Kidney tubule cell (primary cell): ENCODE measurements at regions not wholly inside any gene's neighbourhood (a gene's known extent, or its start where the extent isn't known, plus 50 kb on each side); places are given as distances from the start of the nearest gene placed in this dataset.

ENCODE experiments used
- DNase-seq: peaks from one replicate; pipeline ENCODE4 v3.0.0-alpha.2; 2018; ENCODE audit warnings: low spot score

DNA sequence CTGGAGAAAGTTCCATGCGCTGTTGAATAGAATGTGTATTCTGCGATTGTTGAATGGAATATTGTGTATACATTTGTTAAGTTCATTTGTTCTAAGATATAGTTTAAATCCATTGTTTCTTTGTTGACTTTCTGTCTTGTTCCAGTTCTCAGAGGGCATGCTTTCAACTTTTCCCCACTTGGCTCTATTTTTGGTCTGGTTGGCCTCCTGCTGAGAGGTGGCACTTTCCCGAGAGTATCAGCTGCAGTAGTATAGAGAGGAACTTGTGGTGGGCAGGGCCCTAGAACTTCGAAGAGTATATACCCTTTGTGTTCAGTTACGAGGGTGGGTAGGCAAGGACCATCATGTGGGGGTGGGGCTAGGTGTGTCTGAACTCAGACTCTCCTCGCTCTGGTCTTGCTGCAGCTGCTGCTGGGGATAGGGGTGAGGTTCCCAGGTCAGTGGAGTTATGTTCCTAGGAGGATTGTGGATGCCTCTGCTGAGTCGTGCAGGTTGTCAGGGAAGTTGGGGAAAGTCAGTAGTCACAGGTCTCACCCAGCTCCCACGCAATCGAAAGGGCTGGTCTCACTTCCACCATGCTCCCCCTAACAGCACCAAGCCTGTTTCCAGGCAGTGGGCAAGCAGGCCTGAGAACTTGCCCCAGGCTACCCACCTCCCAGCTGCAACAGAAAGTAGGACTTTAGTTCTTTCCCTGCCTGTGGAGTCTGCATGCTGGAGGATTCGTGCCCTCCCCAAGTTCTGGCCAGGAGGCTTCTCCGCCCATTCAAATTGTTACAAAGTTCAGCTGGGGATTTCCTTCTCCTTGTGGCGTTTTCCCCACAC, 118.9 kb upstream of the SSTR4 start:
- DNase-seq = no peak

DNA sequence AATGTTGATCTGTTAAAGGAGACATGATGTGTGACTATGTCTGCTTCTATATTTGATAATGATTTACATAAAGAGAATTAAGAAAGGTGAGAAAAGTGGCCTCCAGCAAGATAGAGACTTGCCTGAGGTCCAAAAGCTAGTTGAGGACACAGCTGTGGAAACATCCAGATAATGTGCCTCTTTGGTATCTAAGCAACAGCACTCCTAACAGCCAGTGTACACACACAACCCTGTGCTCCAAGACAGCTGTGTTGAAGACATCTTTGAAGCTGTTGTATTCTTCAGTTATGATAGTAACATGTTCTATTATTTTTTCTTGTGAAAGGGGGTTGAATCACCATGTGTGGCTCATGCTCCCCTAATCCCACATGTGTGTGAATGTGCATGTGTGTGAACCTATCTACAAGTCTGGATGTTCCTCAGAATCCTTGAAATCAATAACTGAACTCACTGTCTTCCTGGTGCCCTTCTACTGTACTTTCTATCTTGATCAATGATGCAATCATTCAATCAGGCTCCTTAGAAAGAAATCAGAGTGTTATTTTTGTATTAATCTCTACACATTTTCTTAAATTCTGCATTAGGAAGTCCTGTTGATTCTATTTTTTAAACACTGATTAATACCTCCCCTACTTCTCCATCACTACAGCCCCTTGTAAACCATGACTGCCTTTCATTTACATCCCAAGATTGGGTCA, 116.7 kb upstream of the SSTR4 start:
- DNase-seq = no peak

DNA sequence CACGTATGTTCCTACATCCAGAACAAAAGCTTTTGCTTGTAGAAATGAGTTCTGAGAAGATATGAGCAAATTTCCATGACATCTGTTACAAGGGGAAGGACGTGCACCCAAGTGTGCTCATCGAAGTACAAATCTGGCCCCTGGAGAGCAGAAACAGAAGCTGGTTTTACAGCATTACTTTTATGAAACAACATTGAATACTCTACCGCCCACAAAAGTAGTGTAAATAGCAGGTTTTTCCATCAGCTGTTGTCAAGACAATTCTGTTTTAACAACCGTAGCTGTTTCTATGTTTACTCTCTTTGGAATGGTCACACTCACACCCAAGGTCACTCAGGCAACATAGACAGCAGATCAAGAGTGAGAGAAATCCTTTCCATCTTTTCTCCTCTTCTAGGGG, 114.2 kb upstream of the SSTR4 start:
- no peak for DNase-seq

DNA sequence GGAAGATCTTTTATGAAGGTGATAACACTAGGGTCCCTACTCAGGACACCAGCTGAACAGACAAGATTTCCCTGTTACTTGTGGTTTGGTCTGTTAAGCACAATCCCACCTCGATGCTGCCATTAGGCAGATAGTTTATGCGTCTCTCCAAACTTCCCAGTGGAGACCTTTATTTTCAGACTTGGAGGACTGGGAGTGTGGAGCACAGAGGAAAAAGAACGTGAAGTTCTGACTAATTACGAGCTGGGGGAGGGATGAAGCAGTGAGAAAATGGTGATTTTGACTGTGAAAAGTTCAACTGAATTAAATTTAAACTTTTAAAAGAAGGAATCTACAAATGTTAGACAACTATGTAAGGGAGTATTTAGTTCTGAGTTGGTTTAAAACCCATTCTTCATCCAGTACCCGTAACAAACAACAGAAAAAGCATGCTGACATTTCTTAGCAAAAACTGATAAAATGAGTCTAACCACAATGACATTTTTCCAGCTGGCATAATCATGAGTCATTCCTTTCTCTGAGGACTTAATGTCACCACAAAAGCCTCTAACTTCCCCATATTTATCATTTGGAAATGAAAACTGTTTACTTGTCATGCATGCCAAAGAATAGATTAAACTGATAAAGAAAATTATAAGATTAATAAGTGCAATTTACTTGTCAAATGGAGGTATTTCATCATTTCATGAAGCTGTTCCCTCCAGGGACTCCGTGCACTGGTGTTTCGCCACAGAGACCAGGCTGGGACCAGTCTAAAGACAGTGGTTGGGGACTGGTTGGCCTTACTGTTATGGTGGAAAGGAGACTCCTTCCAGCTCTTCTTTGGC, 113.3 kb upstream of the SSTR4 start:
- peak; percentile 62 for DNase-seq

DNA sequence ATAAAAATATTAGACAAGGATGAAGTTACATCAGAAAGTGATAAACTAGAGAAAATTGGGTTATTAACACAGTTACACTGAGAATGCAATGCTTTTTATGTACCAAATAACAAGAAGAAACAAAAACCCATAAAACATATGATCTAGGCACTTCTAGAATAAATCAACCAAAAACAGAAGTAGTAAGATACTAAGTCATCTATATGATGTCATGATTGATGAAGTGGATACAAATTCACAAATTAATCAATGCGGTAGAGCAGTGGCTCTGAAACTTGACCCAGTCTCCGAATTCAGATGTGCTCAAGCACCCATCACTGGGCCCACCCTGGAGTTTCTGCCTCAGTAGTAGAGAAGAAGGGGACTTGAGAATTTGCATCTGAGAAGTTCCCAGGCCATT, 112.1 kb upstream of the SSTR4 start:
- DNase-seq = no peak

DNA sequence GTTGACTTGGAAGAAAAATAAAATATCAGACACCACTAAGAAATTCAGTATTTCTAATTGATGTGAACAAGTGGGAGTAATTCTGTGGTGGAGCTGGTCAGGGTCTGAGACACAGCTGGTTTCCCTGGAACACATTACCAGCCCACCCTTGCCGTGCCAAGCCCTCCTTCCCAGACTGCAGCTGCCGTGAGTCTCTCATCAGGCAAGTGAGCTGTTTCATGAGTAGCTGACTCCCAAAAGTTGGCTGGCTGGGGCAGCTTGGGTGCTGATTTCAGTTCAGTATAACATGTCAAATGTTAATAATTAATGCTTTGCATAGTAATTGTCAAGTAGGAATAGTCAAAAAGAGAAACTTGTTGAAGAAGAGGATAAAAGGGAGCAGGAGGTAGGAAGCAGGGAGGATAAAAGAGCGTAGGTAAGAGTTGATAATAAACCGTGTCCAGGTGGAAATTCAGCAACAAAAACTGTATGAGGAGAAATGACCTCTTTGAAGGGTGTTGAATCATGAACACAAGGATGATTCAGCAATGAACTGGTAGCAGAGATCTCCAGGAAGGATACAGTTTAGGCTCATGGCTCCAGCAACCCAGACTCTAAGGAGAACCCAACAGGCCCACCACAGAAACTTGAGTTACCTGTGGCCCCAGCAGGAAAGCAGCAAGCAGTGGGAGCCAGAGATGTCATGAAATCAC, 110.9 kb upstream of the SSTR4 start:
- DNase-seq = peak; percentile 23

DNA sequence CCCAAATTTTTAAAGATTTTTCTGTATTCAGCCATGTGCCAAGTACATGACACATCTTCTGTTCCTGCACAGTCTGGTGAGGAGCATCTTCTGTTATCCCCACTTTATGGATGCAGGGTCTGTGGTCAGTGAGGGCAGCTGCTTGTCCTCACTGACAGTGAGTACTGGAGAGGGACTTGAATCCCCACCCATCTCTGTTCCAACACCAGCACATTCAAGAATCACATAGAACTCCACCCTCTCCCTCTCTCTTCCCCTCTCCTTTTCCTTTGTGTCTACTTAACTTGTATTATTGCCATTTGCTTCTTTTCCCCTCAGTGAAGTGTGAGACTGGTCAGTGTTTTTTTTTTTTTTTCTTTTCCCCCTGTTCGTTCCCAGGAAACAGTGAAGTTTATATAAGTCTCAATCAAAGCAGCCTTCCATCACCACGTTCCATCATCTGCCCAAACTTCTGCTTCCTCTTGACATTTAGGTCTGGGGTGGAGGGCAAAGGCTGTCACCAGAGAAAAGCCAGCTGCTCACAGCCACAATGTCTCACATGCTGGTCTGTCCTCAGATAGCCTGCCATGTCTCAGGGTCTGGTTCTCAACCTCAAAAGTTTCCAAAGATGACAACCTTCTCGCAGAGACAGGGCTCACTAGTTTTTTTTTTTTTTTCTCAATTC, 110.0 kb upstream of the SSTR4 start:
- no peak for DNase-seq

DNA sequence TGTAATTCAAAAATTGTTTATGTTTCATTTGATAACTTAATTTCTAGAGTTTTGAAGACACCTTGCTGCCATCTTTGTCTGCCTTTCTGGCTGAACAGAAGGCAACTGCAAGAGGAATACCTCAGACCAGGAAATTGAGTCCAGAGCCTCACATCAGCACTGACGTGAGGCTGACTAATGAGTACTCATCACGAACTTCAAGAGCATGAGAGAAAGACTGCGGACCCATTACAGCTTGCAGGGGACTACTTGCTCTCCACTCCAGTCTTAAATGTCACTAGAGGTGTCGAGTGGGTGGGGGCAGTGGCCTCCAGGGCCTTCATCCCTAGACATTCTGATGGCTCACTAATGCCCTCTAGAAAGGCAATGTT, 109.5 kb upstream of the SSTR4 start:
- no peak for DNase-seq

DNA sequence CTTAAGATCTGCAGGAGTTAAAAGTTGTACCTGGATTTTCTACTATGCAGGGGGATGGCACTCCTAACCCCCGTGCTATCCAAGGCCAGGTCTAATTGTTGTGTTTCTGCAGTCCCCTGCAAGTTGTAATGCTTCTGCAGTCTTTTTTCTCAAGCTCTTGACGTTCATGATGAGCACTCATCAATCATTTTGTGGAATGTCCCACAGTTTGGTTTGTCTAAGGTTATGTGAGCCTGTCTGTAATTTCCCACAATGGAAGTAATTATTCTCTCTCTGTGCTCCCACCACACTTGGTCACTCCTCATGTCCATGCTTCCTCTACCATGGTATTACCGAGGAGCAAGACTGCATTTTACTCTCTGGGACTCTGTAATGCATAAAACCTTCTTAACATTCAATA, 107.6 kb upstream of the SSTR4 start:
- DNase-seq = no peak

DNA sequence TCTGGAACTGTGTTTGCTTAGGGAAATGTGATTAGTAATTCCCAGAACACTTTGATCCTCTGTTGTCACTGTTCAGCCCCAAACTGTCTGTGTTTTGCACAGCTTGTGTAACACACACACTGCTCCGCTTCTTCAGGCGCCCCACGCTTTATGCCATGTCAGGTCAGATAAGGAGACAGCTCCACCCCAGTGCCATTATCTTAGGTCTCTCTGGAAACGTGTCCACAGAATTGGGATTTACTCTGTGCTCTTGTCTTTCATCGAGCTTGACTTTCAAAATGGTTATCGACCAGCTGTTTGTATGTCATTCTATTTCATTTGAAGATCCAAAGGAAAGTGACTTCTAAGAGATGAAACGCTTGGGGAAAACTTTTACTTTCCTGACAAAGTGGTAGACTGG, 106.4 kb upstream of the SSTR4 start:
- no peak for DNase-seq

DNA sequence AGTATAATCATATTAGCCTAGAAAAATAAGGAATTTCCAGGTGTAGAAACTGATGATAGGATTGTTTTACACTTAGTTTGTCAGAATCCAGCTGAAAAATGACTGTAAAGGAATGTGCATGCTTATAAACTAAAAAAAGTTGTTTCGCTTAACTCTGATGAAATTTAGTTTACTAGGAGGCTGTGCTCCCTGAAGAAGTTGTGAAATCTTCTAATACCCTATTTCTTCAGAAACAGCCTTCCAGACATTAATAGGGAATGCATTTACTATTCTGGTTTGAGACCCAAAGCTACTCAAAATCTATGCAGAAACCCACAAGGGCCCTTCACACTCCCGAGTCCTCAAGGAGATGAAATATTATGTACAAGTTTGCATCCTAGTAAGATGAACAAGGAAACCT, 105.5 kb upstream of the SSTR4 start:
- DNase-seq = no peak

DNA sequence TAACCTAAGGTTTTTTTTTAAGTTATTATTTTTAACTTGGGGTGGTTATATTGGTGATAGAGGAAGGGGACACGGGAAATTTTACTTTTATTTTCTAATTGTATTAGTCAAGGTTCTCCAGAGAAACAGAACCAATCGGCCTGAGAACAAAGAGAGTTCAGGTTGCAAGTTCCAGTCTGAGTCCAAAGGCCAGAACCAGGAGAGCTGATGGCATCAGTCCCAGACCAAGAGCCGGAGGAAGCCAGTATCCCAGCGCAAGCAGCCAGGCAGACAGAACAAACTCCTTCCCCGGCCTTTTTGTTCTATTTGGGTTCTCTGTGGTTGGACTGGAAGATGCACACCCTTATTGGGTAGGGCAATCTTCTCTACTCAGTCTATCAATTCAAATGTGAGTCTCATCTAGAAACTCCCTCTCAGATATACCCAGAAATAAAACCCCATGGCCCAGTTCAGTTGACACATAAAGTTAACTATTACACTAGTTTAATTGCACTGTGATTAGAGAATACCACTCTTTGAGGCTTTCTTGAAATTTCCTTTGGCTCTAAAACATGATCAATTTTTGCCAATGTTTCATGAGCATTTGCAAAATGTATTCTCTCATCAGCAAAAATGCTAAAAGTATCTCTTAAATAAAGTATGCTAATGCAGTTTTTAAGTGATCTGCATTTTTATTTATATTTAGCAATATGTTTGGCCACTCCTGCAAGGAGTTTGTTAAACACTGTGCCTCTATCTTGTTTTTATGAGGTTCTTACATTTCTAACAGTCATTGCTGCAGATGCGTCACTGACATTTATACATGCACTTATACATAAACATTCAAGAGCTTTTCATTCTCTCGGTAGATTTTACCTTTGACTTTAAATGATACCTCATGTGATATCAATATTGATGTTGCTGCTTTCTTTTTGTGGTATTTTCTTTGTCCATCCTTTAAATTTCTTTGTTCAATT, 103.2 kb upstream of the SSTR4 start:
- no peak for DNase-seq

DNA sequence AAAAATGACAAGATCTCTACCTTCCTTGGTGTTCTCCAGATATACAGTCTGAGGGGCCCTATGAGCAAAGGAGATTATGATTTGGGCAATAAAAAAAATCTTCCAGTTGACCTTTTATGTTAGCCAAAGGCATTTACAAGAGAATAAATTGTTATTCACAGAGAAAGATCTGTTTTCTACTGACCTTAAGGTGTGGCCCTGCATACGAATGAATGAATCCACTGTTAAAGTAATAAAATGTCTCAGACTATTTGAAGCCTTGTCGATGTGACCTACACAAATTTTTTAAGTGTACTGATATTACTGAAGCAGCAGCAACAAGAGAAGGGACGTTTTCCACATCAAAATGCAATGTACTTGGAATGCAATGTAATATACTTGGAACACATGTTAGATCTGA, 95.9 kb upstream of the SSTR4 start:
- no peak for DNase-seq

DNA sequence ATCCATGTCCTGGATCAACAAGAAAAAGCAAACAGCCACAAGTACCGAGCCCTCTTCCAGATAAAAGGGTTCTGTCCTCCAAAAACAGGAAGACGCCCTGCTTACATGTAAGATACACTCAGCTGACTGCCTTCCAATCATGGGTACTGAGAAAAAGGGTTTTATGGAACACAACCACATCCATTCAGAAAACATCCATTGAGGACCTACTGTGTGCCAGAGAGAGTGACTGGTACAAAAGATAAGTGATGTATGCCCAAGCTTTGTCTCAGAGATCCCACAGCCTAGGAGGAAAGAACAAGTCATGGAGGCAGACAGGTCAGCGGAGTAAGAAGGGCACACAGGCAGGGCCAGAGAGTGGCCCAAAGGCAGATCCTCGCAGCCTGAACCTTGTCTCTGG, 94.8 kb upstream of the SSTR4 start:
- no peak for DNase-seq

DNA sequence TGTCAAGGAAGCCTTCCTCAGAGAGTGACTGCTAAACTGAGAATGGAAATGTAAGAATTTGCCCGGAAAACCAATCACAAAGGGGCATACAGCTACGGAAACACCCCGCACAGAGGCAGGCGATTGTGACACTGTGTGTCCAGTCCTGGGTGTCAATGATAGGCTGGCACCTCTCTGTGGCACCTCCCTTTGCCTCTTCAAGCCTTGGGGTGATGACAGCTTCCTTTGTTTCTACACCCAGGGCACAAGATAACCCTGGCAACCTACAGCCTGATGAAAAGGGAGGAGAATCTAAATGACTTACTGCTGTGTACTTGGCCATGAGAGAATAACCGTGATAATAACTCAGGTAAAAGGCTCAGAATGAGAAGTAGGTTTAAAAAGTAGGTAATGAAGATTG, 93.6 kb upstream of the SSTR4 start:
- no peak for DNase-seq

DNA sequence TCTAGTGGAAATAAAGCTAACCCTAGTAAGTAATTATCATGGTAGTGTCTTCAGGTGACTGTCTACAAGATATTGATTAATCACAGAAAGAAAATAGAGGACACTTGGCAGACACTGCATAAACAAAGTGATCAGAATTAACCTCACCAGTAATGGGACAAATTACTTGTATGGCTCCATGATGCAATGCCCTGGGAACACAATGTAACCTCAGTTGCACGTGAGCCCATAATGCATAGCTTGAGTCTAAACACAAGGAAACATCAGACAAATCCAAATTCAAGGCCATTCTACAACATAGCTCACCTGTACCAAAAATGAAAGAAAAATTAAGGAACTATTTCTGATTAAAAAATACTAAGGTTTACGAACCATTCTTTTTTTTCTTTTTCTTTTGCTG, 92.4 kb upstream of the SSTR4 start:
- no peak for DNase-seq

DNA sequence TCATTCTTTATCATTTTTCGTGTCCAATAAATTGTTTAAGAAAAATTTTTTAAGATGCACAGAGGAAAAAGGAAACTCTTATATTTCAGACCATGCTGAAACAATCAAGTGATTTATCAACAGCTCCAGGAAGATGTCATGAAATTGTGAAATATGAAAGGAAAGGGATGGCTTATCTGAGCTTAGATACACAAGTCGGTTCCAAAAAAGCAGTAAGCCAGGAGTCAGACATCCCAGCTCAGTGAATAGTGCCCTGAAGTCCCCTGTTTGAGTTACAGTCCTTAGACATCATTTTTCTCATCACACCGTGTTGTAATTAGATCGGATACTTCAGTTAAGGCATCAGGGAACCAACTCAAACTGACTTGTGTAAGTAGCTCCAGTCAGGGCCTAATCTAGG, 91.0 kb upstream of the SSTR4 start:
- DNase-seq = no peak

DNA sequence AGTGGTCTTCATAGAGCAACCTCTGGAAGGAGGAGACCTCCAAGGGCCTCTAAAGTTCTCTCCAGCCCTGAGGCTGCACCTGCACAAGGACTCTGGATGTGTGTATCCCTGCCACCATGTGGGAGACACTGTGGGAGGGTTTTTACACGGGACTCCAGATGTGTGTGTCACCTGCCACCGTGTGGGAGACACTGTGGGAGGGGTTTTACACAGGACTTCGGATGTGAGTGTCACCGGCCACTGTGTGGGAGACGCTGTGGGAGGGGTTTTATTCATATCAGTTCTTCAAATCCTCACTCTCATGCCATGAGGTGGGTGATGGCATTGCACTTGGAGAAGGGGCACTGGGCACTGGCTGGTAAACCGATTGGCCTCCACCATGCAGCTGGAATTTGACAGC, 90.2 kb upstream of the SSTR4 start:
- no peak for DNase-seq

DNA sequence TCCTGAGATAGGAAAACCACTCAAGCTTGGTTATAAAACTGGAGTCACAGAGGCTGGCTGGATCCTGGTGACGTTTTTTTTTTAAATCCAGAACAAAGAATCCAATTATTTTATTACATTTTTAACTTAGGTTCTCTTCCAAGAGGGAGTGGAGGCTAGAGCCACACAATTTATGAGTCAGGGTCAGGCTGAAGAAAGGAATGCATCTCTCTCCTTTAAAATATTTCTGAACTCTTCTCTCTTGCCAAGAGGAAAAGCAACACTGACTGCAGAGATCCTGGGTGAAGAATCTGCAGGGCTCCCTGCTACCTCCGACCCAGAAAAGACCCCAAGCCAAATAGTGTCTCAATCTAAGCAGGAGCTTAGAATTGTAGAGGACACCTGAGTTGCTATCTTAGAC, 88.5 kb upstream of the SSTR4 start:
- DNase-seq = no peak

DNA sequence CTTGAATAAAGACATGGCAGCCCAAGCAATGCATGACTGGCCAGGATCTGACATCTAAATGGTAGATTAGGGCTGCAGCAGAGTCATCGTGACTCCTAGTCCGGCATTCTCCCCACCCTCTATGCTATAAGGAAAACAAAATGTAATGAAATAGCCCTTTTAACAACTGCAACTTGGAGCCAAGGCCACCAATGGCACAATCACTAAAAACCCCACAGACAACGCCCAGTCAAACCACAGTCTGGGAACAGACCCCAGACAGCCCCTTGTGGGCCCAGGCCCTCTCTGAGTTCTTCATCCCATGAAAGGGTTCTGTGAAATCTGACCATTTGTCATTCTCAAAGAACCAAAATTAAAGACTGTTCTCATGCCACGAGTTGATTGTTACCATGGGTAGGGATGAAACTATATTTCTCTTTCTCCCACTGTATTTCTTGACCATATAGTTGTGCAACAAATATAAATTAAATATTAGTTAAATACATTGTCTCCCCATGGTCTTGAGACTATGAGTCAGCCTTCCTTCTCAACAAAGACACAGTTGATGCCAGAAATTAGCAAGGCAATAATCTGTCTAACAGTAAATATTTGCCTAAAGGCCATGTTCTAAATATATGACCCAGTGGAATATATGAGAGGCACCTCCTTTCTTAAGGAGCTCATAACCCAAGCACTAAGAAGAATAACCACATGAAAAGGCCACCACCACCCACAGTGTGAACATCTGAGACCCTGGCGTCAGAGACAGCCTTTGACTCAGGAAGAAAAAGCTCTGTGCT, 85.6 kb upstream of the SSTR4 start:
- no peak for DNase-seq
